Liver (tissue), 8 donors: ENCODE measurements at regions not wholly inside any gene's neighbourhood (a gene's known extent, or its start where the extent isn't known, plus 50 kb on each side); places are given as distances from the start of the nearest gene placed in this dataset.

ENCODE experiments used
- DNase-seq: peaks from one replicate; pipeline ENCODE4 v3.0.0-alpha.2; 2017; ENCODE audit warnings: low spot score
- H3K27ac ChIP-seq, 2 donors: one replicate each; pipeline ENCODE4 v1.7.0; 2013; ENCODE audit warnings: inconsistent platforms in 2 of 2, low read length in 2 of 2, control low read depth in 1 of 2, low read depth in 1 of 2, mild to moderate bottlenecking in 1 of 2
- H3K27me3 ChIP-seq, 4 donors: one replicate each; pipeline versions ENCODE4 v1.6.1 to v1.7.0; 2013; ENCODE audit warnings: low read length in 3 of 4, inconsistent platforms in 1 of 4, mild to moderate bottlenecking in 1 of 4, moderate library complexity in 1 of 4; ENCODE audit not compliant: control insufficient read depth in 4 of 4, insufficient read depth in 4 of 4
- H3K36me3 ChIP-seq, 4 donors: one replicate each; pipeline versions ENCODE4 v1.6.1 to v1.7.0; 2013; ENCODE audit warnings: low read length in 3 of 4, mild to moderate bottlenecking in 3 of 4, low read depth in 1 of 4, moderate library complexity in 1 of 4; ENCODE audit not compliant: control insufficient read depth in 4 of 4, insufficient read depth in 3 of 4
- H3K4me1 ChIP-seq, 4 donors: one replicate each; pipeline versions ENCODE4 v1.6.1 to v1.7.0; 2013; ENCODE audit warnings: low read length in 3 of 4, mild to moderate bottlenecking in 3 of 4, moderate library complexity in 1 of 4; ENCODE audit not compliant: control insufficient read depth in 4 of 4, insufficient read depth in 4 of 4
- H3K4me3 ChIP-seq, 3 donors: one replicate each; pipeline versions ENCODE4 v1.6.1 to v1.7.0; 2013; ENCODE audit warnings: low read length in 3 of 3, control low read depth in 1 of 3, low read depth in 1 of 3, mild to moderate bottlenecking in 1 of 3
- H3K9ac ChIP-seq, 2 donors: one replicate each; pipeline ENCODE4 v1.7.0; 2013; ENCODE audit warnings: low read length in 2 of 2, mild to moderate bottlenecking in 2 of 2, moderate library complexity in 2 of 2, control low read depth in 1 of 2, low read depth in 1 of 2
- H3K9me3 ChIP-seq, 4 donors: one replicate each; pipeline versions ENCODE4 v1.6.1 to v1.7.0; 2013; ENCODE audit warnings: low read length in 3 of 4; ENCODE audit not compliant: control insufficient read depth in 4 of 4
- CTCF ChIP-seq: fragments of 150-350 bp; IDR thresholded peaks from 2 replicates; pipeline ENCODE4 v1.5.1; 2017; ENCODE audit warnings: improper control_type of control experiment, low read depth, low read length; ENCODE audit not compliant: missing input control
- EGR1 ChIP-seq, 2 donors: IDR thresholded peaks; 2 replicates each; pipeline ENCODE4 v1.6.1; 2016 to 2018; ENCODE audit warnings: antibody characterized with exemption in 2 of 2, low read depth in 2 of 2
- FOXA2 ChIP-seq: IDR thresholded peaks from 2 replicates; pipeline ENCODE4 v1.6.1; 2016; ENCODE audit warnings: antibody characterized with exemption
- GABPA ChIP-seq, 2 donors: IDR thresholded peaks in 1 of 2; conservative IDR thresholded peaks in 1 of 2; 2 replicates each; pipeline ENCODE4 v1.6.1; 2016; ENCODE audit warnings: antibody characterized with exemption in 2 of 2, mild to moderate bottlenecking in 1 of 2, moderate library complexity in 1 of 2
- JUND ChIP-seq, 2 donors: IDR thresholded peaks; 2 replicates each; pipeline ENCODE4 v1.6.1; 2016; ENCODE audit warnings: antibody characterized with exemption in 2 of 2
- MAX ChIP-seq: IDR thresholded peaks from 2 replicates; pipeline ENCODE4 v1.6.1; 2016; ENCODE audit warnings: antibody characterized with exemption
- REST ChIP-seq: IDR thresholded peaks from 2 replicates; pipeline ENCODE4 v1.6.1; 2016; ENCODE audit warnings: antibody characterized with exemption, mild to moderate bottlenecking
- RXRA ChIP-seq, 2 donors: IDR thresholded peaks; 2 replicates each; pipeline ENCODE4 v1.6.1; 2017 to 2018; ENCODE audit warnings: antibody characterized with exemption in 2 of 2, mild to moderate bottlenecking in 1 of 2
- TAF1 ChIP-seq: conservative IDR thresholded peaks from 2 replicates; pipeline ENCODE4 v1.6.1; 2016; ENCODE audit warnings: antibody characterized with exemption, mild to moderate bottlenecking
- ZBTB33 ChIP-seq: IDR thresholded peaks from 2 replicates; pipeline ENCODE4 v1.6.1; 2016; ENCODE audit warnings: antibody characterized with exemption
- WGBS: extraction: QIAGEN DNeasy Blood & Tissue Kit; methylation state at CpG from one replicate; pipeline ENCODE4 v1.1.7; 2013; 5-methylcytosine and 5-hydroxymethylcytosine counted together
- donor health status: healthy.
- donor health status: healthy.
- donor health status: healthy.
- donor health status: healthy.
- donor health status: healthy.

GRCh38 chr2:83106853-83107252, 1352.2 kb downstream of the SUCLG1 start:
- Histone ChIP-seq H3K27ac (no peak overlapping the region), H3K9me3 (no peaks in the 10 kb centered on the region), H3K4me1 (no peaks in the 10 kb centered on the region), H3K36me3 (no peaks in the 10 kb centered on the region), H3K27me3 (peaks cover 0 to 2% (median 0%) of the 10 kb centered on the region in 4 donors), H3K4me3 (no peak overlapping the region), H3K9ac (no peak overlapping the region)
- DNase-seq, result no peak
- TF ChIP-seq ZBTB33 (no peak), JUND (IDR thresholded peaks at IDR 0.05) (no peak), MAX (no peak), CTCF (no peak), EGR1 (IDR thresholded peaks at IDR 0.05; ENCODE audit: low read depth in 2 of 2) (no peak), REST (no peak), RXRA (IDR thresholded peaks at IDR 0.05) (no peak)

- H3K9me3 ChIP-seq, result no peaks in the 10 kb centered on the region
- no peaks in the 10 kb centered on the region for H3K36me3 ChIP-seq
- H3K9ac ChIP-seq, result no peak overlapping the region
- H3K4me1 ChIP-seq, result no peaks in the 10 kb centered on the region
- no peak overlapping the region for H3K4me3 ChIP-seq
- H3K27ac ChIP-seq, result no peak overlapping the region
- DNase-seq, result no peak
- H3K27me3 ChIP-seq, result peaks cover 0 to 2% (median 0%) of the 10 kb centered on the region in 4 donors
- 80% methylated on average over 1 of the region's 1 CpG for WGBS
- TF ChIP-seq MAX, result no peak
- no peak for TF ChIP-seq REST
- no peak for TF ChIP-seq TAF1
- no peak for TF ChIP-seq CTCF
- TF ChIP-seq FOXA2, result no peak
- TF ChIP-seq GABPA (IDR thresholded peaks at IDR 0.05 in 1 of 2, conservative IDR thresholded peaks at IDR 0.05 in 1 of 2), result no peak
Measured at GRCh38 chr2:83104202-83104601, 1354.9 kb downstream of the SUCLG1 start.
